ENCODE measurements at regions not wholly inside any gene's neighbourhood (a gene's known extent, or its start where the extent isn't known, plus 50 kb on each side); places are given as distances from the start of the nearest gene placed in this dataset.

- H3K4me3 ChIP-seq (ENCODE audit: low read depth in 1 of 3, low read length in 3 of 3), result no peak overlapping the region
- H3K9ac ChIP-seq (ENCODE audit: low read depth in 1 of 2, low read length in 2 of 2), result no peak overlapping the region
- no peaks in the 10 kb centered on the region for H3K27me3 ChIP-seq (ENCODE audit: control insufficient read depth in 4 of 4, insufficient read depth in 4 of 4, low read length in 3 of 4)
- no peak overlapping the region for H3K27ac ChIP-seq (ENCODE audit: low read depth in 1 of 2, low read length in 2 of 2)
- no peaks in the 10 kb centered on the region for H3K36me3 ChIP-seq (ENCODE audit: control insufficient read depth in 4 of 4, insufficient read depth in 3 of 4, low read depth in 1 of 4, low read length in 3 of 4)
- no peak for TF ChIP-seq FOXA1 (IDR thresholded peaks at IDR 0.05)
- TF ChIP-seq YY1 (IDR thresholded peaks at IDR 0.05), result no peak
- TF ChIP-seq CTCF (IDR thresholded peaks at IDR 0.05; ENCODE audit: low read depth, low read length, missing input control), result no peak
- H3K9me3 ChIP-seq (ENCODE audit: control insufficient read depth in 4 of 4, low read length in 3 of 4), result no peaks in the 10 kb centered on the region
- no peak for DNase-seq (ENCODE audit: low spot score)
- H3K4me1 ChIP-seq (ENCODE audit: control insufficient read depth in 4 of 4, insufficient read depth in 4 of 4, low read length in 3 of 4), result no peaks in the 10 kb centered on the region
- WGBS, result 84% methylated on average over 2 of the region's 2 CpGs
Observed at GRCh38 chr12:30026621-30027234, 243.0 kb upstream of the TMTC1 start.

- no peaks in the 10 kb centered on the region for H3K9me3 ChIP-seq (ENCODE audit: control insufficient read depth in 4 of 4, low read length in 3 of 4)
- DNase-seq (ENCODE audit: low spot score), result no peak
- TF ChIP-seq MAX (IDR thresholded peaks at IDR 0.05) (no peak), FOXA1 (IDR thresholded peaks at IDR 0.05) (no peak), EGR1 (IDR thresholded peaks at IDR 0.05; ENCODE audit: low read depth in 2 of 2) (no peak), RXRA (IDR thresholded peaks at IDR 0.05) (peak; percentile 48 to 49), HNF4A (conservative IDR thresholded peaks at IDR 0.05) (peak; percentile 69 to 70), REST (IDR thresholded peaks at IDR 0.05) (no peak), ZBTB33 (IDR thresholded peaks at IDR 0.05) (no peak), RAD21 (IDR thresholded peaks at IDR 0.05) (no peak), HNF4G (IDR thresholded peaks at IDR 0.05) (no peak), JUND (IDR thresholded peaks at IDR 0.05) (no peak), NR2F2 (IDR thresholded peaks at IDR 0.05) (no peak), FOXA2 (IDR thresholded peaks at IDR 0.05) (no peak), CTCF (IDR thresholded peaks at IDR 0.05; ENCODE audit: low read depth, low read length, missing input control) (no peak), SP1 (IDR thresholded peaks at IDR 0.05) (peak; percentile 23), YY1 (IDR thresholded peaks at IDR 0.05) (no peak), GABPA (IDR thresholded peaks at IDR 0.05 in 1 of 2, conservative IDR thresholded peaks at IDR 0.05 in 1 of 2) (no peak), ATF3 (IDR thresholded peaks at IDR 0.05) (no peak), TAF1 (conservative IDR thresholded peaks at IDR 0.05) (no peak)
- no peak overlapping the region for H3K9ac ChIP-seq (ENCODE audit: low read depth in 1 of 2, low read length in 2 of 2)
- no peak overlapping the region for H3K27ac ChIP-seq (ENCODE audit: low read depth in 1 of 2, low read length in 2 of 2)
- H3K27me3 ChIP-seq (ENCODE audit: control insufficient read depth in 4 of 4, insufficient read depth in 4 of 4, low read length in 3 of 4), result no peaks in the 10 kb centered on the region
- H3K4me1 ChIP-seq (ENCODE audit: control insufficient read depth in 4 of 4, insufficient read depth in 4 of 4, low read length in 3 of 4), result no peaks in the 10 kb centered on the region
- no peak overlapping the region for H3K4me3 ChIP-seq (ENCODE audit: low read depth in 1 of 3, low read length in 3 of 3)
- H3K36me3 ChIP-seq (ENCODE audit: control insufficient read depth in 4 of 4, insufficient read depth in 3 of 4, low read depth in 1 of 4, low read length in 3 of 4), result no peaks in the 10 kb centered on the region
Observed at GRCh38 chr12:30025317-30025716, 241.6 kb upstream of the TMTC1 start.
